ENCODE measurements at regions not wholly inside any gene's neighbourhood (a gene's known extent, or its start where the extent isn't known, plus 50 kb on each side); places are given as distances from the start of the nearest gene placed in this dataset.

DNA sequence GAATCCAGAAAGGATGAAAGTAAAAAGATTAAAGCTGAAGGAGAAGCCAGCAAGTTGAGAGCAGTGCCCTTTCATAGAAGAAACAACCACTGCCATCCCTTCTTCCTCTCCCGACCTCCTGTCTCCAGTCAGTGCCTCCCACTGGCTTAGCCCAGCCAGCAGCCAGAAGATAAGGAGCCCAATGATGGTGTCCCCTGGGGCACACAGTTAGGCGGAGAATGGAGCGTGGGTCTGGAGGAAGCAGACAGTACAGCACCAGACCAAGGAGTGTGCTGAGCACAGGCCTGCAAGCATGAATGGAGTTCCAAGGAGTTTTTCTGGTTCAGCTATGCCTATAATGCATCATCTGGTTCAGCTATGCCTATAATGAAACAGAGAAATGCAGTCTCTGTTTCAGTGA lies 54.3 kb upstream of the TNRC6B start:
- Mint-ChIP-seq H3K27me3 (no peaks in the 10 kb centered on the region), H3K27ac (no peak overlapping the region), H3K36me3 (peaks cover 32% of the 10 kb centered on the region), H3K4me3 (no peak overlapping the region), H3K9me3 (no peaks in the 10 kb centered on the region), H3K4me1 (peaks cover 5 to 38% (median 17%) of the 10 kb centered on the region in 4 donors)
- DNase-seq (no peak), ATAC-seq (ENCODE audit: low read depth in 2 of 2) (no peak)
- no peaks in the 10 kb centered on the region for H3K9me3 ChIP-seq (ENCODE audit: control insufficient read depth in 2 of 2, low read length in 2 of 2)
- H3K27me3 ChIP-seq (ENCODE audit: control insufficient read depth, insufficient read depth, low read length): no peaks in the 10 kb centered on the region
- H3K4me3 ChIP-seq (ENCODE audit: low read depth, low read length): no peak overlapping the region
- H3K4me1 ChIP-seq (ENCODE audit: control insufficient read depth, insufficient read depth, low read length, poor library complexity, severe bottlenecking): no peaks in the 10 kb centered on the region
- H3K27ac ChIP-seq (ENCODE audit: insufficient read depth, low read length, poor library complexity, severe bottlenecking): no peak overlapping the region
- peaks cover 72% of the 10 kb centered on the region for H3K36me3 ChIP-seq (ENCODE audit: control insufficient read depth, insufficient read depth, low read length)

Measured in CD4-positive, CD25-positive, alpha-beta regulatory T cell (primary cell).